ENCODE measurements at regions not wholly inside any gene's neighbourhood (a gene's known extent, or its start where the extent isn't known, plus 50 kb on each side); places are given as distances from the start of the nearest gene placed in this dataset.
"Not testable (repeated sequence)": the region's sequence is repeated elsewhere in the genome, so short reads cannot be mapped to it uniquely, and the experiment has no call there.

DNA sequence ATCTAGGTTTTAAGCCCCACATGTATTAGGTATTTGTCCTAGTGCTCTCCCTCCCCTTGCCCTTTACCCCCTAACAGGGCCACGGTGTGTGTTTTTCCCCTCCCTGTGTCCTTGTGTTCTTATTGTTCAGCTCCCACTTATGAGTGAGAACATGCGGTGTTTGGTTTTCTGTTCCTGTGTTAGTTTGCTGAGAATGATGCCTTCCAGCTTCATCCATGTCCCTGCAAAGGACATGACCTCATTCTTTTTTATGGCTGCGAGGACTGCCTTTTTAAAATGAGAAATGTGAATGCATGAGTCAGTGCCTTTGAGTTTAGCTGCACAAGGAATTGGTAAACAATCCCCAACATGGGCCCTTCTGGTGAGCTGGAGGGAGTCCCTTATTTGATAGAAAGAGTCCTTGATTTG lies 88.4 kb upstream of the EIF5 start:
- TF ChIP-seq, protein P1, sequence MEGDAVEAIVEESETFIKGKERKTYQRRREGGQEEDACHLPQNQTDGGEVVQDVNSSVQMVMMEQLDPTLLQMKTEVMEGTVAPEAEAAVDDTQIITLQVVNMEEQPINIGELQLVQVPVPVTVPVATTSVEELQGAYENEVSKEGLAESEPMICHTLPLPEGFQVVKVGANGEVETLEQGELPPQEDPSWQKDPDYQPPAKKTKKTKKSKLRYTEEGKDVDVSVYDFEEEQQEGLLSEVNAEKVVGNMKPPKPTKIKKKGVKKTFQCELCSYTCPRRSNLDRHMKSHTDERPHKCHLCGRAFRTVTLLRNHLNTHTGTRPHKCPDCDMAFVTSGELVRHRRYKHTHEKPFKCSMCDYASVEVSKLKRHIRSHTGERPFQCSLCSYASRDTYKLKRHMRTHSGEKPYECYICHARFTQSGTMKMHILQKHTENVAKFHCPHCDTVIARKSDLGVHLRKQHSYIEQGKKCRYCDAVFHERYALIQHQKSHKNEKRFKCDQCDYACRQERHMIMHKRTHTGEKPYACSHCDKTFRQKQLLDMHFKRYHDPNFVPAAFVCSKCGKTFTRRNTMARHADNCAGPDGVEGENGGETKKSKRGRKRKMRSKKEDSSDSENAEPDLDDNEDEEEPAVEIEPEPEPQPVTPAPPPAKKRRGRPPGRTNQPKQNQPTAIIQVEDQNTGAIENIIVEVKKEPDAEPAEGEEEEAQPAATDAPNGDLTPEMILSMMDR (conservative IDR thresholded peaks at IDR 0.05; ENCODE audit: low read depth, low read length) = not testable (repeated sequence)
- not testable (repeated sequence) for TF ChIP-seq EZH2phosphoT487 (IDR thresholded peaks at IDR 0.05; ENCODE audit: borderline replicate concordance, low read length); EZH2 (IDR thresholded peaks at IDR 0.05; ENCODE audit: low read length, unreplicated experiment)

Measured in PC-3 (cell line).